Mesenchymal stem cell (in vitro differentiated cells and primary cell): ENCODE measurements at regions not wholly inside any gene's neighbourhood (a gene's known extent, or its start where the extent isn't known, plus 50 kb on each side); places are given as distances from the start of the nearest gene placed in this dataset.
"Not testable (repeated sequence)": the region's sequence is repeated elsewhere in the genome, so short reads cannot be mapped to it uniquely, and the experiment has no call there.

Experiments used
- DNase-seq: peaks from one replicate; pipeline ENCODE4 v3.0.0-alpha.2; 2013
- H2AFZ ChIP-seq: one replicate; pipeline ENCODE4 v1.6.1; 2013; ENCODE audit warnings: low read depth, mild to moderate bottlenecking, control low read depth, inconsistent platforms, low read length, moderate library complexity
- H2AK5ac ChIP-seq: 2 replicates; pipeline ENCODE4 v1.6.1; 2013; ENCODE audit warnings: low read length, moderate library complexity, mild to moderate bottlenecking, inconsistent platforms; ENCODE audit not compliant: severe bottlenecking
- H2BK120ac ChIP-seq: one replicate; pipeline ENCODE4 v1.6.1; 2013; ENCODE audit warnings: low read depth, mild to moderate bottlenecking, inconsistent platforms, low read length, moderate library complexity
- H2BK12ac ChIP-seq, 2 experiments: one replicate each; pipeline ENCODE4 v1.6.1; 2013; ENCODE audit warnings: inconsistent platforms in 2 of 2, low read length in 2 of 2, mild to moderate bottlenecking in 2 of 2, moderate library complexity in 2 of 2, control low read depth in 1 of 2
- H2BK15ac ChIP-seq: one replicate; pipeline ENCODE4 v1.6.1; 2013; ENCODE audit warnings: mild to moderate bottlenecking, low read depth, inconsistent platforms; ENCODE audit not compliant: poor library complexity, severe bottlenecking
- H2BK5ac ChIP-seq: 2 replicates; pipeline ENCODE4 v1.6.1; 2013; ENCODE audit warnings: low read depth, mild to moderate bottlenecking, low read length, control low read depth, inconsistent platforms; ENCODE audit not compliant: poor library complexity, severe bottlenecking
- H3K14ac ChIP-seq, 2 experiments: one replicate each; pipeline ENCODE4 v1.6.1; 2013; ENCODE audit warnings: inconsistent platforms in 2 of 2, low read length in 2 of 2, control low read depth in 1 of 2, mild to moderate bottlenecking in 1 of 2, moderate library complexity in 1 of 2
- H3K18ac ChIP-seq, 2 experiments: one replicate each; pipeline ENCODE4 v1.6.1; 2013; ENCODE audit warnings: inconsistent platforms in 2 of 2, low read length in 2 of 2, control low read depth in 1 of 2, low read depth in 1 of 2, mild to moderate bottlenecking in 1 of 2
- H3K23ac ChIP-seq, 2 experiments: one replicate each; pipeline ENCODE4 v1.6.1; 2013; ENCODE audit warnings: inconsistent platforms in 2 of 2, low read length in 2 of 2, mild to moderate bottlenecking in 2 of 2, moderate library complexity in 2 of 2, control low read depth in 1 of 2
- H3K27ac ChIP-seq: 2 replicates; pipeline ENCODE4 v1.5.1; 2013; ENCODE audit warnings: mild to moderate bottlenecking, moderate library complexity, low read length, control low read depth, inconsistent platforms; ENCODE audit not compliant: poor library complexity, severe bottlenecking
- H3K27me3 ChIP-seq, 2 experiments: 2 replicates each; pipeline versions ENCODE4 v1.6.1 to v1.7.0; 2013; ENCODE audit warnings: low read length in 2 of 2, mild to moderate bottlenecking in 2 of 2, moderate library complexity in 2 of 2, control low read depth in 1 of 2, inconsistent platforms in 1 of 2; ENCODE audit not compliant: control insufficient read depth in 1 of 2, insufficient read depth in 1 of 2
- H3K36me3 ChIP-seq, 2 experiments: 2 replicates each; pipeline versions ENCODE4 v1.6.1 to v1.7.0; 2013; ENCODE audit warnings: low read length in 2 of 2, control low read depth in 1 of 2, inconsistent platforms in 1 of 2, low read depth in 1 of 2, mild to moderate bottlenecking in 1 of 2; ENCODE audit not compliant: insufficient read depth in 2 of 2, control insufficient read depth in 1 of 2
- H3K4ac ChIP-seq, 2 experiments: one replicate each; pipeline ENCODE4 v1.6.1; 2013; ENCODE audit warnings: inconsistent platforms in 2 of 2, low read length in 2 of 2, mild to moderate bottlenecking in 2 of 2, moderate library complexity in 2 of 2, control low read depth in 1 of 2, low read depth in 1 of 2
- H3K4me1 ChIP-seq: 2 replicates; pipeline ENCODE4 v1.6.1; 2013; ENCODE audit warnings: low read depth, low read length, control low read depth; ENCODE audit not compliant: control insufficient read depth, insufficient read depth
- H3K4me2 ChIP-seq: 2 replicates; pipeline ENCODE4 v1.6.1; 2013; ENCODE audit warnings: low read length, mild to moderate bottlenecking, inconsistent platforms; ENCODE audit not compliant: poor library complexity, severe bottlenecking
- H3K4me3 ChIP-seq, 2 experiments: 2 replicates each; pipeline versions ENCODE4 v1.5.1 to v1.7.0; 2013; ENCODE audit warnings: low read length in 2 of 2, mild to moderate bottlenecking in 2 of 2, control low read depth in 1 of 2, low read depth in 1 of 2; ENCODE audit not compliant: insufficient read depth in 1 of 2
- H3K79me1 ChIP-seq: replicated peaks from 2 replicates; pipeline ENCODE4 v1.6.1; 2013; ENCODE audit warnings: mild to moderate bottlenecking, control low read depth, low read length, inconsistent platforms; ENCODE audit not compliant: poor library complexity, severe bottlenecking
- H3K9ac ChIP-seq: 2 replicates; pipeline ENCODE4 v1.7.0; 2013; ENCODE audit warnings: mild to moderate bottlenecking, low read length, moderate library complexity
- H3K9me3 ChIP-seq: 2 replicates; pipeline ENCODE4 v1.7.0; 2013; ENCODE audit warnings: mild to moderate bottlenecking, low read length; ENCODE audit not compliant: control insufficient read depth
- H4K8ac ChIP-seq: one replicate; pipeline ENCODE4 v1.6.1; 2013; ENCODE audit warnings: inconsistent platforms, mild to moderate bottlenecking, low read length, moderate library complexity
- H4K91ac ChIP-seq: one replicate; pipeline ENCODE4 v1.6.1; 2013; ENCODE audit warnings: mild to moderate bottlenecking, low read length, inconsistent platforms
- WGBS: methylation state at CpG from one replicate; pipeline ENCODE4 v1.1.7; 2013; ENCODE audit warnings: mixed read lengths; 5-methylcytosine and 5-hydroxymethylcytosine counted together

GRCh38 chr5:26486631-26487030, 551.8 kb downstream of the CDH9 start:
- Histone ChIP-seq H3K4me1 (no peaks in the 10 kb centered on the region), H2BK12ac (no peak overlapping the region), H4K91ac (no peak overlapping the region), H3K9me3 (no peaks in the 10 kb centered on the region), H3K4ac (no peak overlapping the region), H2AK5ac (no peak overlapping the region), H3K4me2 (no peak overlapping the region), H3K27me3 (no peaks in the 10 kb centered on the region), H3K18ac (no peak overlapping the region), H4K8ac (no peak overlapping the region), H2BK15ac (no peak overlapping the region), H3K36me3 (no peaks in the 10 kb centered on the region), H3K14ac (no peak overlapping the region), H3K79me1 (no peaks in the 10 kb centered on the region), H3K4me3 (no peak overlapping the region), H2AFZ (no peak overlapping the region), H3K9ac (no peak overlapping the region), H3K23ac (no peak overlapping the region), H2BK5ac (no peak overlapping the region), H3K27ac (no peak overlapping the region), H2BK120ac (no peak overlapping the region)
- DNase-seq = no peak
- WGBS = no CpG with 5 or more reads among the region's 3 CpGs

DNA sequence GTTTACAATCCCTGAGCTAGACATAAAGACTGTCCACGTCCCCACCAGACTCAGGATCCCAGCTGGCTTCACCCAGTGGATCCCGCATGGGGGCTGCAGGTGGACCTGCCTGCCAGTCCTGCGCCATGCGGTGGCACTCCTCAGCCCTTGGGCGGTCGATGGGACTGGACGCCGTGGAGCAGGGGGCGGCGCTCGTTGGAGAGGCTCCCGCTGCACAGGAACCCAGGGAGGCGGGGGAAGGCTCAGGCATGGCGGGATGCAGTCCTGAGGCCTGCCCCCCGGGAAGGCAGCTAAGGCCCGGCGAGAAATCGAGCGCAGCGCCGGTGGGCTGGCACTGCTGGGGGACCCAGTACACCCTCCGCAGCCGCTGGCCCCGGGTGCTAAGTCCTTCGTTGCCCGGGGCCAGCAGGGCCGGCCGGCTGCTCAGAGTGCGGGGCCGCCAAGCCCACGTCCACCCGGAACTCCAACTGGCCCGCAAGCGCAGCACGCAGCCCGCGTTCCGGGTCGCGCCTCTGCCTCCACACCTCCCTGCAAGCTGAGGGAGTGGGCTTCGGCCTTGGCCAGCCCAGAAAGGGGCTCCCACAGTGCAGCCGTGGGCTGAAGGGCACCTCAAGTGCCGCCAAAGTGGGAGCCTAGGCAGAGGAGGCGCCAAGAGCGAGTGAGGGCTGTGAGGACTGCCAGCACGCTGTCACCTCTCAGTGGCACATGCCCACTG, 553.1 kb downstream of the CDH9 start:
- not testable (repeated sequence) for H3K4me3 ChIP-seq, H3K18ac ChIP-seq, DNase-seq, H3K36me3 ChIP-seq, H4K8ac ChIP-seq, H3K23ac ChIP-seq, H3K4me1 ChIP-seq, H4K91ac ChIP-seq, H3K27ac ChIP-seq, H3K79me1 ChIP-seq, H3K4me2 ChIP-seq, H3K9ac ChIP-seq, H2BK120ac ChIP-seq, H2AFZ ChIP-seq, H2BK15ac ChIP-seq, H3K14ac ChIP-seq, H2AK5ac ChIP-seq, H3K9me3 ChIP-seq, H2BK5ac ChIP-seq, H2BK12ac ChIP-seq, H3K4ac ChIP-seq, H3K27me3 ChIP-seq
- WGBS = 96% methylated on average over 46 of the region's 46 CpGs

- no peaks in the 10 kb centered on the region for H3K79me1 ChIP-seq
- no peak overlapping the region for H2BK120ac ChIP-seq
- peak overlapping the region in 1 of 2 experiments; percentile 85 for H3K4me3 ChIP-seq
- H2BK5ac ChIP-seq = no peak overlapping the region
- H3K27ac ChIP-seq = no peak overlapping the region
- no peak overlapping the region for H2AK5ac ChIP-seq
- H4K8ac ChIP-seq = no peak overlapping the region
- H3K36me3 ChIP-seq = no peaks in the 10 kb centered on the region
- no peak overlapping the region for H2BK12ac ChIP-seq
- no peak overlapping the region for H2AFZ ChIP-seq
- H3K14ac ChIP-seq = no peak overlapping the region
- WGBS = 41% methylated on average over 1 of the region's 2 CpGs
- H3K18ac ChIP-seq = no peak overlapping the region
- H2BK15ac ChIP-seq = no peak overlapping the region
- H3K23ac ChIP-seq = no peak overlapping the region
- no peak overlapping the region for H4K91ac ChIP-seq
- H3K9me3 ChIP-seq = no peaks in the 10 kb centered on the region
- H3K4ac ChIP-seq = no peak overlapping the region
- no peaks in the 10 kb centered on the region for H3K27me3 ChIP-seq
- no peaks in the 10 kb centered on the region for H3K4me1 ChIP-seq
- H3K4me2 ChIP-seq = no peak overlapping the region
- peak overlapping the region; percentile 78 for H3K9ac ChIP-seq
- peak; percentile 25 for DNase-seq
Observed at GRCh38 chr5:26482810-26483375, 555.5 kb downstream of the CDH9 start.

DNA sequence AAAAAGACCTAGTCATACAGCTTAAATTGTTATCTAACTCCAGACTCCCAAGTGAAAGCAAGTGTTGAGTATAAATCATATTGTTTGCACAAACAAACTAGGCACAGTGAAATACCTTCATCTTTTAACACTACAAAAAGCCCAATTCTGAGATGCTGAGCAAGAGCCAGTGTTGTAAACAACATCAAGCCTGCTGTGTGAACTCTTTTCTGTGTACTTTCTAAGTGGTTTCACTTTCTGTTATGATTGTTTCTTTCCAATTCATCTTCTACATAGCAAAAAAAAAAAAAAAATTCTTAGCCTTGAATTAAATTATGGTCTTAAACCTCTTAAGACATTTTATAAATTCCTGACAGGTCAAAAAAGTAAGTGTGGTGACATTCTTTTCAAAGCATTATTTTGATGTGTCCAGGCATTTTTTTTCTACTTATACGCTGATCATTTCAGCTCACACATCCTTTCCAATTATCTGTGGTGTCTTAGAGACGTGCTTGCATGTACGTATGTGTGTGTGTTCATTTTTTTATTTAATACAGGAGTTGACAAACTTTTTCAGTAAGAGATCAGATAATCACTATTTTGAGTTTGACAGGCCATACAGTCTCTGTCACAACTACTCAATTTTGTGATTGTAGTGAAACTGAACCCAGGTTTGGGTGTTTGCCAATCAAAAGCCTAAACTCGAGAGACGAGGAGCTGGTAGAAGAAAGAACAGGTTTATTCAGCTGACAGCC, 556.1 kb downstream of the CDH9 start:
- peak; percentile 7 for DNase-seq
- Histone ChIP-seq H3K79me1 (no peaks in the 10 kb centered on the region), H2AFZ (no peak overlapping the region), H2BK12ac (no peak overlapping the region), H4K8ac (no peak overlapping the region), H3K27ac (no peak overlapping the region), H3K9me3 (no peaks in the 10 kb centered on the region), H3K4me3 (peak overlapping the region in 1 of 2 experiments; percentile 85), H2BK15ac (no peak overlapping the region), H2AK5ac (no peak overlapping the region), H3K36me3 (no peaks in the 10 kb centered on the region), H3K4me1 (no peaks in the 10 kb centered on the region), H3K23ac (no peak overlapping the region), H3K27me3 (no peaks in the 10 kb centered on the region), H3K18ac (no peak overlapping the region), H3K9ac (peak overlapping the region; percentile 78), H3K4ac (no peak overlapping the region), H2BK120ac (no peak overlapping the region), H4K91ac (no peak overlapping the region), H3K14ac (no peak overlapping the region), H2BK5ac (no peak overlapping the region), H3K4me2 (no peak overlapping the region)
- WGBS = 75% methylated on average over 2 of the region's 5 CpGs
